GM19238 (cell line): ENCODE measurements at regions not wholly inside any gene's neighbourhood (a gene's known extent, or its start where the extent isn't known, plus 50 kb on each side); places are given as distances from the start of the nearest gene placed in this dataset.
"Not testable (repeated sequence)": the region's sequence is repeated elsewhere in the genome, so short reads cannot be mapped to it uniquely, and the experiment has no call there.

ENCODE experiments used
- DNase-seq: peaks from one replicate; pipeline ENCODE4 v3.0.0; 2011; ENCODE audit warnings: low spot score; ENCODE audit not compliant: insufficient read length

GRCh38 chr5:57960569-57960968 is 478.0 kb upstream of the ACTBL2 start:
- no peak for DNase-seq

GRCh38 chr5:57956636-57957035 is 474.0 kb upstream of the ACTBL2 start:
- DNase-seq: no peak

GRCh38 chr5:57955511-57955910 is 472.9 kb upstream of the ACTBL2 start:
- no peak for DNase-seq

- DNase-seq: no peak
These were observed 471.2 kb upstream of the ACTBL2 start for GRCh38 chr5:57953792-57954191.

GRCh38 chr5:57950616-57951228 is 468.1 kb upstream of the ACTBL2 start:
- no peak for DNase-seq

- DNase-seq: no peak
These were observed 465.5 kb upstream of the ACTBL2 start for GRCh38 chr5:57948091-57948490.

GRCh38 chr5:57947181-57947580 is 464.6 kb upstream of the ACTBL2 start:
- DNase-seq: no peak

- no peak for DNase-seq
These were observed 458.3 kb upstream of the ACTBL2 start for GRCh38 chr5:57940879-57941278.

GRCh38 chr5:57940236-57940635 is 457.6 kb upstream of the ACTBL2 start:
- DNase-seq: no peak

GRCh38 chr5:57939771-57940170 is 457.2 kb upstream of the ACTBL2 start:
- DNase-seq: no peak

GRCh38 chr5:57939335-57939734 is 456.7 kb upstream of the ACTBL2 start:
- no peak for DNase-seq

- DNase-seq: no peak
These were observed 455.6 kb upstream of the ACTBL2 start for GRCh38 chr5:57938174-57938557.

- DNase-seq: no peak
These were observed 455.0 kb upstream of the ACTBL2 start for GRCh38 chr5:57937501-57938173.

- DNase-seq: no peak
These were observed 454.4 kb upstream of the ACTBL2 start for GRCh38 chr5:57937025-57937424.

GRCh38 chr5:57932761-57933160 is 450.1 kb upstream of the ACTBL2 start:
- no peak for DNase-seq

GRCh38 chr5:57931807-57932206 is 449.2 kb upstream of the ACTBL2 start:
- no peak for DNase-seq

GRCh38 chr5:57931352-57931751 is 448.7 kb upstream of the ACTBL2 start:
- DNase-seq: no peak

- no peak for DNase-seq
These were observed 446.7 kb upstream of the ACTBL2 start for GRCh38 chr5:57929271-57929670.

GRCh38 chr5:57923094-57923493 is 440.5 kb upstream of the ACTBL2 start:
- not testable (repeated sequence) for DNase-seq

- DNase-seq: no peak
These were observed 434.4 kb upstream of the ACTBL2 start for GRCh38 chr5:57917004-57917403.

GRCh38 chr5:57915536-57915935 is 432.9 kb upstream of the ACTBL2 start:
- DNase-seq: no peak

GRCh38 chr5:57911438-57911837 is 428.8 kb upstream of the ACTBL2 start:
- DNase-seq: no peak

- DNase-seq: no peak
These were observed 424.1 kb upstream of the ACTBL2 start for GRCh38 chr5:57906671-57907070.
